ENCODE measurements at regions not wholly inside any gene's neighbourhood (a gene's known extent, or its start where the extent isn't known, plus 50 kb on each side); places are given as distances from the start of the nearest gene placed in this dataset.
A peak's percentile ranks its signal among the peaks of the same experiment; 100 is the strongest.
"Not testable (repeated sequence)": the region's sequence is repeated elsewhere in the genome, so short reads cannot be mapped to it uniquely, and the experiment has no call there.

- WGBS = 96% methylated on average over 27 of the region's 27 CpGs
Observed at GRCh38 chr3:162599742-162600141, 1103.1 kb downstream of the OTOL1 start.

GRCh38 chr3:162601101-162601670 is 1104.6 kb downstream of the OTOL1 start:
- Histone ChIP-seq H3K27ac (ENCODE audit: low read depth, low read length) (no peak overlapping the region), H3K27me3 (ENCODE audit: insufficient read depth, low read length) (no peaks in the 10 kb centered on the region), H3K36me3 (ENCODE audit: insufficient read depth, low read length) (no peaks in the 10 kb centered on the region), H3K4me3 (ENCODE audit: low read length) (no peak overlapping the region), H3K4me1 (ENCODE audit: insufficient read depth, low read length) (peaks cover 7% of the 10 kb centered on the region), H3K9ac (ENCODE audit: low read depth, low read length) (no peak overlapping the region), H3K9me3 (ENCODE audit: insufficient read depth, low read depth, low read length) (peaks cover 8% of the 10 kb centered on the region; the same call in 1 of the 2 replicates)
- WGBS = 96% methylated on average over 6 of the region's 6 CpGs

More at GRCh38 chr3:162599742-162600141, 1103.1 kb downstream of the OTOL1 start:
- H3K9ac ChIP-seq (ENCODE audit: low read depth, low read length); H3K27ac ChIP-seq (ENCODE audit: low read depth, low read length); H3K36me3 ChIP-seq (ENCODE audit: insufficient read depth, low read length); H3K4me3 ChIP-seq (ENCODE audit: low read length); H3K9me3 ChIP-seq (ENCODE audit: insufficient read depth, low read depth, low read length); H3K4me1 ChIP-seq (ENCODE audit: insufficient read depth, low read length); H3K27me3 ChIP-seq (ENCODE audit: insufficient read depth, low read length): not testable (repeated sequence)

GRCh38 chr3:162602619-162603018 is 1106.0 kb downstream of the OTOL1 start:
- no peak overlapping the region for H3K4me3 ChIP-seq (ENCODE audit: low read length)
- peaks cover 8% of the 10 kb centered on the region; the same call in 1 of the 2 replicates for H3K9me3 ChIP-seq (ENCODE audit: insufficient read depth, low read depth, low read length)
- no peaks in the 10 kb centered on the region for H3K27me3 ChIP-seq (ENCODE audit: insufficient read depth, low read length)
- H3K9ac ChIP-seq (ENCODE audit: low read depth, low read length) = no peak overlapping the region
- no peak overlapping the region for H3K27ac ChIP-seq (ENCODE audit: low read depth, low read length)
- 94% methylated on average over 3 of the region's 3 CpGs for WGBS
- H3K36me3 ChIP-seq (ENCODE audit: insufficient read depth, low read length) = no peaks in the 10 kb centered on the region
- peaks cover 7% of the 10 kb centered on the region for H3K4me1 ChIP-seq (ENCODE audit: insufficient read depth, low read length)

- H3K4me3 ChIP-seq (ENCODE audit: low read length) = no peak overlapping the region
- H3K9ac ChIP-seq (ENCODE audit: low read depth, low read length) = no peak overlapping the region
- 0 out of 2 replicates have a peak, but pooled peaks cover 3% of the 10 kb centered on the region for H3K9me3 ChIP-seq (ENCODE audit: insufficient read depth, low read depth, low read length)
- peak overlapping the region; percentile 77; the same call in 1 of the 2 replicates for H3K27ac ChIP-seq (ENCODE audit: low read depth, low read length)
- 80% methylated on average over 4 of the region's 4 CpGs for WGBS
- H3K4me1 ChIP-seq (ENCODE audit: insufficient read depth, low read length) = peaks cover 9% of the 10 kb centered on the region
- H3K27me3 ChIP-seq (ENCODE audit: insufficient read depth, low read length) = no peaks in the 10 kb centered on the region
- H3K36me3 ChIP-seq (ENCODE audit: insufficient read depth, low read length) = no peaks in the 10 kb centered on the region
Observed at GRCh38 chr3:162605651-162606204, 1109.1 kb downstream of the OTOL1 start.

GRCh38 chr3:162610261-162610660 is 1113.7 kb downstream of the OTOL1 start:
- Histone ChIP-seq H3K27me3 (ENCODE audit: insufficient read depth, low read length) (no peaks in the 10 kb centered on the region), H3K36me3 (ENCODE audit: insufficient read depth, low read length) (no peaks in the 10 kb centered on the region), H3K4me3 (ENCODE audit: low read length) (no peak overlapping the region), H3K9me3 (ENCODE audit: insufficient read depth, low read depth, low read length) (0 out of 2 replicates have a peak, but pooled peaks cover 6% of the 10 kb centered on the region), H3K9ac (ENCODE audit: low read depth, low read length) (no peak overlapping the region), H3K4me1 (ENCODE audit: insufficient read depth, low read length) (peaks cover 15% of the 10 kb centered on the region), H3K27ac (ENCODE audit: low read depth, low read length) (peak overlapping the region; percentile 33; the same call in 1 of the 2 replicates)
- WGBS = 61% methylated on average over 2 of the region's 2 CpGs

GRCh38 chr3:162612991-162613390 is 1116.4 kb downstream of the OTOL1 start:
- Histone ChIP-seq H3K27me3 (ENCODE audit: insufficient read depth, low read length) (no peaks in the 10 kb centered on the region), H3K9ac (ENCODE audit: low read depth, low read length) (no peak overlapping the region), H3K9me3 (ENCODE audit: insufficient read depth, low read depth, low read length) (0 out of 2 replicates have a peak, but pooled peaks cover 3% of the 10 kb centered on the region), H3K4me3 (ENCODE audit: low read length) (no peak overlapping the region), H3K4me1 (ENCODE audit: insufficient read depth, low read length) (peaks cover 15% of the 10 kb centered on the region), H3K27ac (ENCODE audit: low read depth, low read length) (no peak overlapping the region), H3K36me3 (ENCODE audit: insufficient read depth, low read length) (no peaks in the 10 kb centered on the region)
- 60% methylated on average over 1 of the region's 2 CpGs for WGBS

- Histone ChIP-seq H3K27me3 (ENCODE audit: insufficient read depth, low read length) (no peaks in the 10 kb centered on the region), H3K4me3 (ENCODE audit: low read length) (no peak overlapping the region), H3K4me1 (ENCODE audit: insufficient read depth, low read length) (peaks cover 13% of the 10 kb centered on the region), H3K36me3 (ENCODE audit: insufficient read depth, low read length) (no peaks in the 10 kb centered on the region), H3K9ac (ENCODE audit: low read depth, low read length) (no peak overlapping the region), H3K9me3 (ENCODE audit: insufficient read depth, low read depth, low read length) (peaks cover 3% of the 10 kb centered on the region; the same call in 1 of the 2 replicates), H3K27ac (ENCODE audit: low read depth, low read length) (no peak overlapping the region)
Observed at GRCh38 chr3:162626172-162626571, 1129.6 kb downstream of the OTOL1 start.

GRCh38 chr3:162628531-162628930 is 1131.9 kb downstream of the OTOL1 start:
- H3K27me3 ChIP-seq (ENCODE audit: insufficient read depth, low read length) = no peaks in the 10 kb centered on the region
- no peaks in the 10 kb centered on the region for H3K9me3 ChIP-seq (ENCODE audit: insufficient read depth, low read depth, low read length)
- no peak overlapping the region for H3K9ac ChIP-seq (ENCODE audit: low read depth, low read length)
- H3K27ac ChIP-seq (ENCODE audit: low read depth, low read length) = no peak overlapping the region
- H3K4me3 ChIP-seq (ENCODE audit: low read length) = no peak overlapping the region
- H3K4me1 ChIP-seq (ENCODE audit: insufficient read depth, low read length) = peaks cover 13% of the 10 kb centered on the region
- 97% methylated on average over 2 of the region's 3 CpGs for WGBS
- no peaks in the 10 kb centered on the region for H3K36me3 ChIP-seq (ENCODE audit: insufficient read depth, low read length)

- H3K4me3 ChIP-seq (ENCODE audit: low read length) = no peak overlapping the region
- H3K27ac ChIP-seq (ENCODE audit: low read depth, low read length) = no peak overlapping the region
- H3K36me3 ChIP-seq (ENCODE audit: insufficient read depth, low read length) = no peaks in the 10 kb centered on the region
- no peaks in the 10 kb centered on the region for H3K9me3 ChIP-seq (ENCODE audit: insufficient read depth, low read depth, low read length)
- peaks cover 13% of the 10 kb centered on the region for H3K4me1 ChIP-seq (ENCODE audit: insufficient read depth, low read length)
- no peaks in the 10 kb centered on the region for H3K27me3 ChIP-seq (ENCODE audit: insufficient read depth, low read length)
- H3K9ac ChIP-seq (ENCODE audit: low read depth, low read length) = no peak overlapping the region
Observed at GRCh38 chr3:162629372-162629771, 1132.8 kb downstream of the OTOL1 start.

GRCh38 chr3:162632672-162633071 is 1136.1 kb downstream of the OTOL1 start:
- Histone ChIP-seq H3K4me3 (ENCODE audit: low read length) (no peak overlapping the region), H3K27ac (ENCODE audit: low read depth, low read length) (no peak overlapping the region), H3K27me3 (ENCODE audit: insufficient read depth, low read length) (no peaks in the 10 kb centered on the region), H3K9ac (ENCODE audit: low read depth, low read length) (no peak overlapping the region), H3K36me3 (ENCODE audit: insufficient read depth, low read length) (no peaks in the 10 kb centered on the region), H3K4me1 (ENCODE audit: insufficient read depth, low read length) (peaks cover 13% of the 10 kb centered on the region), H3K9me3 (ENCODE audit: insufficient read depth, low read depth, low read length) (0 out of 2 replicates have a peak, but pooled peaks cover 6% of the 10 kb centered on the region)
- 94% methylated on average over 2 of the region's 2 CpGs for WGBS

- H3K4me1 ChIP-seq (ENCODE audit: insufficient read depth, low read length); H3K4me3 ChIP-seq (ENCODE audit: low read length); H3K9ac ChIP-seq (ENCODE audit: low read depth, low read length); H3K36me3 ChIP-seq (ENCODE audit: insufficient read depth, low read length); H3K27ac ChIP-seq (ENCODE audit: low read depth, low read length); H3K27me3 ChIP-seq (ENCODE audit: insufficient read depth, low read length): not testable (repeated sequence)
- peaks cover 11% of the 10 kb centered on the region; the same call in 1 of the 2 replicates for H3K9me3 ChIP-seq (ENCODE audit: insufficient read depth, low read depth, low read length)
- WGBS = 95% methylated on average over 13 of the region's 13 CpGs
Observed at GRCh38 chr3:162640208-162640607, 1143.6 kb downstream of the OTOL1 start.

Data from HUES64 (cell line).